Mucosa of gallbladder (tissue), 1 donor: ENCODE measurements at regions not wholly inside any gene's neighbourhood (a gene's known extent, or its start where the extent isn't known, plus 50 kb on each side); places are given as distances from the start of the nearest gene placed in this dataset.
A peak's percentile ranks its signal among the peaks of the same experiment; 100 is the strongest.

Source experiments
- DNase-seq: peaks from one replicate; pipeline ENCODE4 v3.0.0-alpha.2; 2020; ENCODE audit warnings: low spot score
- donor health status: DM: no; HTN: no; CAD: no.

DNA sequence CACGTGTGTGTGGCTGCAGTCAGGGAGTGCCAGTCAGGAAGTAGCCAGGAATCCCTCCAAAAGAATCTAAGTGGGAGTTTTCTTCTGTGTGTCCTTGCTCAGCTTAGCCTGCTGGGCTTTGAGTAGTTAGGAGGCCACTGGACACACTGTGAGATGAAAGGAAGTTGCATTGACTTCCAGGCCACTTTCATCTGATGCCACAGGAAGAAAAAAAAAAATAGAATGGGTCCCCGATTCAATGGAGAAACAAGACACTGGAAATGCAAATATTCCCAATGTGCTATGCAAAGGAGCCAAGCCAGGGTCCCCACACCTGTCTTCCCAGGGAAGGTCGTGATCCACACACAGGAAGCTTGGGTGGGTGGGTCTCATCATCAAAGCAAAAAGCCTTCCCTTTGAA lies 95.6 kb upstream of the E2F8 start:
- no peak for DNase-seq

DNA sequence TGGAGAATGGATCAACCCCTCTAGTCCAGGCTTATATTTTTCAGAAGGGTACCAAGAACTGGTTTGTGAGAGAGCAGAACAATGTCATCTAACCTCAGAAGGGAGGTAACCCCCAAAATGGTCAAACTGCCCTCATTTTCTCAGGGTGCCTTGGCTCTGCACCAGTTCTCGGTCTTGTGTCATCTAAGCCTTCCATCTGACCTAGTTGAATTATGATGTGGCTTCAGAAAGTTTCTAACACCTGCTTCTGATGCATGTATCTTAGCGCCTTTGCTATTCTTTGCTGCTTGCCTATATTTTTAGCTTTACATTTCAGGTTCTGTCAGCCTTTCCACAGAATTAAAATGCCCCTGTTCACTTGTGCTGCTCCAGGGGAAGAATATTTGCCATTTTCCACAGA lies 91.7 kb upstream of the E2F8 start:
- DNase-seq: no peak

DNA sequence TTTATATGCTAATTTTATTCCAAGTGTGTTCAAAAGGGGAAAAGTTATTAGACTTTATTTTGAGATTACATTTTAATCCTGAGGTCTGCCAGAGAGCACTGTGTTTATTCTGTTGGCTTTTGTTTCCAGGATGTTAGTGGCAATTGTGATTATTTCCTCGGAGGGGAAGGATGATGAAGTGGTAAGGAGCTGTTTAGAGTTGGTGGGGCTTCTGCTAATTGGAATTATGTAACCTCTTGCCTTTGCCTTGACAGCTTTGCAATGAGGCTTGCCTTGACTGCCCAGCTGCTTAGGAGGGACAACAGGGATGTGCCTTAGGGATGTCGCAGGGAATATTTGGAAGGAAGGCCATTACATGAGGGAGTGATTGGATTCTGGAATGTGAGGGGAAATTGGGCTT lies 89.7 kb upstream of the E2F8 start:
- DNase-seq: no peak

DNA sequence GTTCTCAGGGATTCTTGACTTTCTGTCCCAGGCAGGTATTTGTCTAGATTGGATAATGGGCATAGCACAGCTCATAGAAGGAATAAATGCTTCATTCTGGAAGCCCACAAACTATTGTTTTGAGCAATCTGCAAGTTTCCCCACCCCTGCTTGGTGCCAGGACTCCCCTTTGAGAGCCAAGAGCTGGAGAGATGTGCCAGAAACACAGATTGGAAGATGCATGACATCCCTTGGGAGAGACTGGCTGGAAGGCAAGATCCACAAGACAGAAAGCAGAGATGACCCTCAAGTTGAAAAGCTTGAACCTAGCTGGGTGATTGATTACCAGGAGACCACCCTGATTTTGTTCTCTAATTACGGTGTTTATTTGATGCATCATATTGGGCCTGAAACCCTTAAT lies 89.2 kb upstream of the E2F8 start:
- no peak for DNase-seq

DNA sequence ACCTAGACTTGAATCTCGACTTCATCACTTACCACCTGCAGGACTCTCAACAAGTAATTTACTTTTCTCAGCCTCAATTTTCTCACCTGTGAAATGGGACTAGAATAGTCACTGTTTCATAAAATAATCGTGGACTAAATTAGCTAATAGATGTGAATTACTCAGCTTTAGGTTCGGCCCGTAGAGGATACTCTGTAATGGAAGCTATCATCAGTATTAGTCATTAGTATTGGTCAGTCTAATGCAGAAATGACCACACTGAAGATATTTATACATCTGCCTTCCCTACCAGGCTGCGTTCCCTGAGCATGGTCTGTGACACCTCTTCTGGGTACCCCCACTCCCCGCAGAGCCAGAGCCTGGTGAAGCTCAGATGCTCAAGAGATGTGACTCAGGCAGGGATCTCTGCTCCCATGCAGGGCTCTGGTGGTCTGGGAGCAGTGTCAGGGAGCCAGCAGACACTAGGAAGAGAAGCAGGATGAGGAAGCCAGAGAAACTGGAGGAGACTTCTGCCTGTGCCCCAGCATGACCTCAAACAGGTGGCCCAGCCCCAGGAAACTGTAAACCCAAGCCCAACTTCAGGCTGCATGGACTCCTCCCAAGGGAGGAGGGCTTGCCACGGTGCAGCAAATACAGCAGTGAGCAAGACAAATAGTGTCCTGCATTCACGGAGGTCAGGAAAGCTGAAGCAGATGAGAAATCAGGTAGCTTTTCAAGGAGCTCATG lies 88.0 kb upstream of the E2F8 start:
- DNase-seq: no peak

DNA sequence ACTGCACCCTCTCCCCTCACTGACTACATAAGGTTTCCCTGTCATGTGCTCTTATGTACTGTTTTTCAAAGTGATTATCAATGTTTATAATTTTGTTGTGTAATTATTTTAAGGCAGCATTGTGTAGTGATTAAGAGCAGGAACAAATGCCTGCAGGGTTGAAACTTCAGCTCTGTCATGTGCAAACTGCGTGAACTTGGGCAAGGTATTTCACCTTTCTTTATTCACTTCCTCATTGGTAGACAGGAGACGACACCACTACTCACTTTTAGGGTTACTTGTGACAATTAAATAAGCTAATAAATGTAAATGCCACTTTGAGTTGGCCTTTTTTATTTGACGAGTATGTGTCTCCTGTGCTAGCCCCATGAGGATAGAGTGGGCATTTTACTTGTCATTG lies 86.5 kb upstream of the E2F8 start:
- no peak for DNase-seq

DNA sequence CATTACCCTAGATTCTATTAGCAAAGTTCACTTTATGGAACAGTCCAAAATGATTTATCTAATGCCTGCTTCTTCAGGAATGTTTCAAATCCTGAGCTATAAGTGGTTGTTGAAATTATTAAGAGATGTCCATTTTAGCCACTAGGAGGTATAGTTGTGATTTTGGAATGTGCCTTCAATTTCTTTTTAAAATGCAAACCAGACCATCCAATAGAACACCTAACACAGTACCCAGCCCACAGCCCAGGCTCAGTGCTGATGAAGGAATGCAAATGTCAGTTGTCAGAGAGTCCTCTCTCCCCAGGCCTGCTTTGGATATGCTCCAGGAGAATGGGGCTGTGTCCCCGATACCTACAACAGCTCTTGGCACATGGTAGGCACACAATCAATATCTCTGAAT lies 85.8 kb upstream of the E2F8 start:
- no peak for DNase-seq

DNA sequence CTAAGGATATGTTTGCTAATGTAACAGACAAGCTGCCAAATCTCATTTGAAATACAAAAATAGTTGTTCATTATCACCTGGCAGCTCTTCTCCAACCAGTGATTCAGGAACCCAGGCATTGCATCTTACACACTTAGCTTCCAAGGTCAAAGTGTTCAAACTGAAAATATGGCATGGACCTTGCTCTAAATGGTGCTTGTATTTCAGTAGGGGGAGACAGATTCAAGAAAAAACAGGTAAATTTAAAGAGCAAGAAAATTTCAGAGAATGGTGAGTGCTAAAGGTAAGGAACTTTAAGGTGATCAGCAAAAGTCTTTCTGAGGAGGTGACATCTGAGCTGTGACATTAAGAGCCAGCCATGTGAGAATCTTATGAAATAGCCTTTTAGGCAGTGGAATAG lies 82.8 kb upstream of the E2F8 start:
- no peak for DNase-seq

DNA sequence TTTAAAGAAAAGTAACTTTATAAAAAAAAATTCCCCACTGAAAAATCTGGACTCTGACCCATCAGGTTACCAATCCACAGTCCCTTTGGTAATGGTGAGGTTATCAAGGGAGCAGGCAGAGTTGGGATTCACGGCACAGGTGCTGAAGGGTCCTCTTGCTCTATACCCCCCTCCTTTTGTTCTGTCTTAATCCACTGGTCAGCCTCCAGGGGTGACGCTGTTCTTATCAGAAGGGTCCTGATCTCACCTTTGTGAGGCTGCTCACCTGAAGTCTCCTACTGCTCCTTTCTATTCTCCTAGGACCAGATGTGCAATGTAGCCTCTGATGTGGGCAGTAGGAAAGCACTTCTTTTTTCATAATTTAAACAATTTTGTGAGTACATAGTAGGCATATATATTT lies 80.6 kb upstream of the E2F8 start:
- DNase-seq: no peak

DNA sequence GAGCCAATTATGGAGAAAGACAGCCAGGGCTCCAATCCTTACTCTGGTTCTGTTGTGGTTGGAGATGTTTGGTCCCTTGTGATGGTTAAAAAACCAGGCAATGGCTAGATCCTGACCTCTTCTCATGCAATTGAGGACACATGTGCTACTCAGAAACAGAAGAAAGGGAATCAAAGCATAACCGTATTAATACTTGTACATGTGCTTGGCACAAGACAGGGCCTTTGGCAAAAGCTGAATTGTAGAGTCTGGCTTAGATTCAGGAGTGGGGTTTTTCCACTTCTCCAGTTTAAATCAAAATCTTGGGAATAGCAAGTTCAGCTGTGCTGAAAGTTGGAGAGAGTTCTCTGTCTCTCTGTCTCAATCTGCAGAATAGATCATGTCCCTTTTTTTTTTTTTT lies 80.1 kb upstream of the E2F8 start:
- DNase-seq: no peak

DNA sequence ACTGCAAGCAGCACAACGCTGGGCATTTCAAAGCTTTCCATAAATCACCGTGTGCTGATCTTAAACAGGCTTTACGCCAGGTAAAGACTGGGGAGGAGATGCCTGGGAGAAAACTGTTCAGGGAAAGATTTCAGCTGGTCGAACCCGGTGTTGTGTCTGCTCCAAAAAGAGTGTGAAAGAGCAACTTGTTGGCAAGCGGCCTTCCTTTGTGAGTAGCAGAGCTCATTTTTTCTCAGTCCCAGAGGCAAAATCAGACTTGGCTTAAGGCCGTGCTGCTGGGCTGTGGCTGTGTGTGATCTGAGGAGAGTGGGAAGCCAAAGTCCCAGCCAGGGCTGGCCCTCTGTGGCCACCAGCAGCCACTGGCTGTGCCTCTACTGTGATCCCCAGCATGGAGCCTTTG lies 75.7 kb upstream of the E2F8 start:
- no peak for DNase-seq

DNA sequence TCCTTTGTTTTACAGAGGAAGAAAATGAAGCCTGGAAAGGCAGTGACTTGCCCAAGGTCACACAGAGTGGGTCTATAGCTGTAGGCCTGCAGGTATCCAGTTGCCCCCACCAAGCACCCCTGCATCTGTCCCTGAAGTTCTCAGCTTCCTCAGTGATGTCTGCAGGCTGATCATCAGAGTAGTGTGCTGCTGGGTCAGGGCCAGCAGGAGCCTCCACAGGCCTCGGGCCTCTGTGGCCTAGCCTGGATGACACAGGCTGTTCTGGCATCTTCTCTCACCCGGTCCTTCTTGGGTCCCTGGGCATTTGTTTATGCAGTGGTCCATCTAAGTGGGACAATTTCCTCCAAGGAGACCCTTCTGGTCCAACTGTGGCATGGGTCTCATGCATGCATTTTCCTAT lies 74.8 kb upstream of the E2F8 start:
- no peak for DNase-seq

DNA sequence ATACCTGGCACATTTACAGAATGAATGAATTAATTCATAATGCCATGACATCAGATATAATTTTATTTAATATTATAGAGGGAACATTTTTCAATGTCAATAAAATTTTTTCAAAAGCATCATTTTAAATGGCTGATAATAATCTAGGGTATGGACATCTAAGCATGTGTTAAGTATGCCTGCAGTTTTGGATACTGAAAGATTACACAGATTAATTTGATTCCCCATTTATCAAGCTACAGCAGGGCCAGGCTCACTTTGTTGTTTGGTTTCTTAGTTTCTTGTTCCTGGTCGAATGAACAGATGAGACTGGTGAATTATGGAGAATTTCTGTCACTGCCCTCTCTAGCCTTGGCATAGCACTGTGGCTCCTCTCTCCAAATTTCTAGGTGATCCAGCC lies 72.4 kb upstream of the E2F8 start:
- DNase-seq: no peak

DNA sequence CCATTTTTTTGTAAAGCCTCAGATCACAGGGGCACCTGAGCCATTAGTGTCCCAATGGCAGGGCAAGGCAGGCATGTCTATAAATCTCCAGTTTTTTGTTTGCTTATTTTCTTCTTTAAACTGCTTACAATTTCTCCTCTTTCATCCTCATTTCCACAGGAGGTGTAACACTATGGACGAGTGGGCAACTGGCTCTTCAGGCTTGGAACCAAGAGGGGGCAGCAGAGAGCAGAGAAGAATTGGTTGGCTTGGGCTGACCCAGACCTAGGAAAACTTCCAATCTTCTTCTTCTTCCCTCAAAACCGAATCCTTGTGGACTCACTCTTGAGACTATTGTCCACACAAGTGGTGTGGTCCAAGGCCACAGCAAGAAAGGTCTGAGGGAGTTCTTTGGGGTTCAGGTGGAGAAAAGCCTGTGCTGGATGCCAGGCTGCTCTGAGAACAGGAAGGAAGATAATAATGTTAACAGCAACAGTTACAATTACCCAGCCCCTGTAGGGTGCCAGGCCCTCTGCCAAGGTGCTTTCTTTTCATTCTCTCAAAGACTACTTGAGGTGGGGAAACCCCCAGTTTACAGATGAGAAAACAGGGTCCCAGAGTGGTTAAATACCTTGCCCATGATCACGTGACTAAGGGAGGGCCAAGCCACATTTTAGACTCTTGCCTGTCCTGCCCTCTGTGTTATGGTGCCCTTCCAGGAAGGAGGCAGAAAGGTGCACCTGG lies 70.7 kb upstream of the E2F8 start:
- peak; percentile 69 for DNase-seq

DNA sequence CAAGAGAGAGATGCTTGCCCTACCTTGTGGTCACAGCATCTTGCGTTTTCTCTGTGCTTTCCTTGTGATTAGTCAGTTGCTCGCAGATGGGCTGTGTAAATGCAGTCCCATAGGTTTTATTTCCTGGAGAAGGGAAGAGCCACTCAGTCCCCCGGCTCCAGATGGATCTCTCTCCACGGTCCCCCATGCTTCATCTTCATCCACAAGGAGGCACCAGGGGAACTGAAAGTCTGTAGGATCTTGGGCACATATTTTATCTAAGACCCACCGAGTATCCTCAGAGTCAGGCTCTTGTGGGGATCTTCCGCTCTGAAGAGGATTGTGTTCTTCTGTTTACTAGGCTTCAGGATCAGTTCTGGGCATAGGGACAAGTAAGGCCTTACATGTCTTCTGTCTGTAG lies 66.8 kb upstream of the E2F8 start:
- DNase-seq: no peak

DNA sequence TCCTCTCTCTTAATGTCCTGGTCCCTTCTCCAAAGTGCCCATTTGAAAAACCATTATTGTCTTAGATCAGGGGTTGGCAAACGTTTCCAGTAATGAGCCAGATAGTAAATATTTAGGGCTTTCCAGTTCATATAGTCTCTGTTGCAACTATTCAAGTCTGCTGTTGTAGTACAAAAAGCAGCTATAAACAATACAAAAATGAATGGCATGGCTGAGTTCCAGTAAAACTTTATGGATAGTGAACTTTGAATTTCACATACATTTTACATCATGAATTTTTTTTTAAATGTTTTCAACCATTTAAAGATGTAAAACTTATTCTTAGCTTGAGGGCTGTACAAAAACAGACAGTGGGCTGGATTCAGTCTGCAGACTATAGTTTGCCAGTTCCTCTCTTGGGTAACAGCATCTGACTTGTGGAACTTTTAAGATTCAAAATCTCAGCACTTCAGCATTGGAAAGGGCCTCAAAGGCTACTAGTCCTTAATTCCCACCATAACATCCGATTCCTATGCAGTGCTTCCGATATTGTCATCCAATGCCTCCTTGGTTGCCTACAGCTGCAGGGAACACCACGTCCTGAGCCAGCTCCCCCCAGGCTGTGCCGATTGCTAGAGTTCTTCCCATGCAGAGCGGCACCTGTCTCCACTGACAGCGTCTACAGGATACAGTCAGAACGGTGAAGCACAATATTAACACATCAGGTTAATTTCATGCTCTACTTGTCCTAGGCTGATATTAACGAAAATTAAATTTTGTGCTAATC lies 65.6 kb upstream of the E2F8 start:
- no peak for DNase-seq

DNA sequence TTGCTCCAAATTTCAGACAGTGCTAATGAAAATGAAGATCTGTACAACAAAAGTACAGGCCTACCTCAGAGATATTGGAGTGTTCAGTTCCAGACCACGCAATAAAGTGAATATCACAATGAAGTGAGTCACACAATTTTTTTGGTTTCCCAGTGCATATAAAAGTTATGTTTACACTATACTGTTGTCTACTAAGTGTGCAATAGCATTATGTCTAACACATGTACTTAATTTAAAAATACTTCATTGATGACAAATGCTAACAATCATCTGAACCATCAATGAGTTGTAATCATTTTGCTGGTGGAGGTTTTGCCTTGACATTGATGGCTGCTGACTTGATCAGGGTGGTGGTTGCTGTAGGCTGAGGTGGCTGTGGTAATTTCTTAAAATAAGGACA lies 60.6 kb upstream of the E2F8 start:
- DNase-seq: no peak

DNA sequence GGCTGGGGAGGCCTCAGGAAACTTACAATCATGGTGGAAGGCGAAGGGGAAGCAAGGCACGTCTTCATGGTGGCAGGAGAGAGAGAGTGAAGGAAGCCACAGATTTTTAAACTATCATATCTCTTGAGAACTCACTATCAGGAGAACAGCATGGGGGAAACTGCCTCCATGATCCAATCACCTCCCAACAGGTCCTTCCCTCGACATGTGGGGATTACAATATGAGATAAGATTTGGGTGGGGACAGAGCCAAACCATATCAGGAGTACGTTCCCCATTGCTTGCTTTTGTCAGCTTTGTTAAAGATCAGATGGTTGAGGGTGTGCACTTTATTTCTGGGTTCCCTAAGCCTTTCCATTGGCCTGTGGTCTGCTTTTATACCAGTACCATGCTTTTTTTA lies 53.7 kb upstream of the E2F8 start:
- no peak for DNase-seq

DNA sequence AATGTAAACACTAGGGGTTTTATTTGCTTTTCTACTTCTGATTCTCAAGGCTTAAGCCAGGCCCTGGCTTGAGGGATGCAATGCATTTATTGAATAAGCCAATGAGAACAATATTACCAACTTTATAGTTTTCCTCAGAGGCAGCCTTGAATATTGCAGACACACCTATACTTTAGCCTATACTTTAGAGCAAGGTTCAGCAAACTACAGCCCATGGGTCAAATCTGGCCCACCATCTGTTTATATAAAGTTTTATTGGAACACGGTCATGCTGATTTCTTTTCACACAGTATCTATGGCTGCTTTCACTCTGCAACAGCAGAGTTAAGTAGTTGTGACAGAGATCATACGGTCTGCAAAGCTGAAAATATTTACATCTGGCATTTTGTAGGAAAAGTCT lies 50.3 kb upstream of the E2F8 start:
- no peak for DNase-seq
